ENCODE measurements at regions not wholly inside any gene's neighbourhood (a gene's known extent, or its start where the extent isn't known, plus 50 kb on each side); places are given as distances from the start of the nearest gene placed in this dataset.

GRCh38 chr11:112355726-112356125 lies 95.1 kb upstream of the PLET1 start:
- DNase-seq (ENCODE audit: low read depth, low spot score): no peak

GRCh38 chr11:112357488-112357887 lies 96.8 kb upstream of the PLET1 start:
- no peak for DNase-seq (ENCODE audit: low read depth, low spot score)

GRCh38 chr11:112361396-112361795 lies 100.7 kb upstream of the PLET1 start:
- DNase-seq (ENCODE audit: low read depth, low spot score): no peak

GRCh38 chr11:112363527-112363926 lies 102.9 kb upstream of the PLET1 start:
- no peak for DNase-seq (ENCODE audit: low read depth, low spot score)

- peak; percentile 4 for DNase-seq (ENCODE audit: low read depth, low spot score)
Measured at GRCh38 chr11:112364962-112365481, 104.4 kb upstream of the PLET1 start.

- no peak for DNase-seq (ENCODE audit: low read depth, low spot score)
Measured at GRCh38 chr11:112366012-112366411, 105.4 kb upstream of the PLET1 start.

GRCh38 chr11:112366777-112367176 lies 106.1 kb upstream of the PLET1 start:
- DNase-seq (ENCODE audit: low read depth, low spot score): no peak

GRCh38 chr11:112367461-112367860 lies 106.8 kb upstream of the PLET1 start:
- DNase-seq (ENCODE audit: low read depth, low spot score): no peak

GRCh38 chr11:112367895-112368294 lies 107.2 kb upstream of the PLET1 start:
- no peak for DNase-seq (ENCODE audit: low read depth, low spot score)

- DNase-seq (ENCODE audit: low read depth, low spot score): no peak
Measured at GRCh38 chr11:112368381-112368780, 107.7 kb upstream of the PLET1 start.

- DNase-seq (ENCODE audit: low read depth, low spot score): no peak
Measured at GRCh38 chr11:112369374-112369773, 108.7 kb upstream of the PLET1 start.

GRCh38 chr11:112369916-112370315 lies 109.3 kb upstream of the PLET1 start:
- no peak for DNase-seq (ENCODE audit: low read depth, low spot score)

GRCh38 chr11:112374486-112375140 lies 114.0 kb upstream of the PLET1 start:
- DNase-seq (ENCODE audit: low read depth, low spot score): no peak

- no peak for DNase-seq (ENCODE audit: low read depth, low spot score)
Measured at GRCh38 chr11:112377946-112378345, 117.3 kb upstream of the PLET1 start.

GRCh38 chr11:112380464-112380863 lies 119.8 kb upstream of the PLET1 start:
- DNase-seq (ENCODE audit: low read depth, low spot score): no peak

- no peak for DNase-seq (ENCODE audit: low read depth, low spot score)
Measured at GRCh38 chr11:112381578-112381977, 120.9 kb upstream of the PLET1 start.

GRCh38 chr11:112382561-112382960 lies 121.9 kb upstream of the PLET1 start:
- DNase-seq (ENCODE audit: low read depth, low spot score): no peak

GRCh38 chr11:112388496-112388895 lies 127.8 kb upstream of the PLET1 start:
- DNase-seq (ENCODE audit: low read depth, low spot score): no peak

GRCh38 chr11:112391086-112391485 lies 130.4 kb upstream of the PLET1 start:
- no peak for DNase-seq (ENCODE audit: low read depth, low spot score)

- DNase-seq (ENCODE audit: low read depth, low spot score): no peak
Measured at GRCh38 chr11:112392904-112393303, 132.2 kb upstream of the PLET1 start.

- DNase-seq (ENCODE audit: low read depth, low spot score): no peak
Measured at GRCh38 chr11:112394304-112394703, 133.6 kb upstream of the PLET1 start.

- DNase-seq (ENCODE audit: low read depth, low spot score): no peak
Measured at GRCh38 chr11:112396076-112396475, 135.4 kb upstream of the PLET1 start.

GRCh38 chr11:112398798-112399478 lies 138.3 kb upstream of the PLET1 start:
- no peak for DNase-seq (ENCODE audit: low read depth, low spot score)
